Cerebellar cortex (tissue), 1 donor: ENCODE measurements at regions not wholly inside any gene's neighbourhood (a gene's known extent, or its start where the extent isn't known, plus 50 kb on each side); places are given as distances from the start of the nearest gene placed in this dataset.

ENCODE experiments used
- DNase-seq: peaks from one replicate; pipeline ENCODE4 v3.0.0-alpha.2; 2015; ENCODE audit warnings: low spot score

DNA sequence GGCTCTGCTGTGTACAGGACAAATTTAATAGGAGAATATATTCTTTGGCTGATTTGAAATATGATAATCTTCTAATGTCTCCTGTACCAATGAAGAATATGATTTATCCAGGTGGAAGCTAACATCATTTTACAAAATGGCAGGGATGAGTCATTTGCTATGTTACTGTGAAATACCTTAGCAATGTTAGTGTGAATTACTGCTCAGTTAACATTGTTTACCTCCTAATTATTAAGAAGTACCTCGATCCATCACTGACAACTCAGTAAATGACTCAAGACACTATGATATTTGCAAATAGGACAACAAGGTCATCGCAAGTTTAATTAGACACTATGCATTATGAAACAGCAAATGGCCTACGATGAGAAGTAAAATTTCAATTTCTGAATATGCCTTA, 309.1 kb upstream of the EDNRB start:
- DNase-seq, result no peak

DNA sequence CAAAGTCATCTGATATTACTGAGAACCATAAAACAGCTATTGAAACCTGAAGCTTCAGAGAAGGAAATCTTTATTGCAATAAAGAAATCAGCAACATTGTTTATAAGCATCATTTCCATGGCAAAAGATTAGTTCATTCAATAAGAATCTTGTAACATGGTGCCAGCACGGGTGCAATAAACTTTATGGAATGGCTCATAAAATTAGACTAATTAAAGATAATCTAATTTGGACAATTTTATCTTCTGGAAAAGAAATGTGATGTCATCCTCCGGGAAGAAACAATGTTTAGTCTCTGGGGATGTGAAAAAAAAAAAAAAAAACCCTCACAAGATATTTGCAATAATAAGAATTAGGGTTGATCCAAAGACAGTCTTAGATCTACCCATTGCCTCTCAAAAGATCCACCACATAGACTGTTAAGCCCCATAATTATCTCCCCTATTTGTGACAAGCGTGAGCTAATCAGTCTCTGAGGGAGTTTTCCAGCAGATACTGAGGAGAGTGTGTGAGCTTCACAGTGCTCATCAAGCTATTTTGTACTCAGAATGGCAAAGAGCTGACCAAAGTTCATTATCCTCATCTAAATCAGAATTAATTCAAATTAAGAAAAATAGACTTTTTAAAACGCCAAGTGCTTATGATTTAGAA, 297.0 kb upstream of the EDNRB start:
- DNase-seq, result no peak

DNA sequence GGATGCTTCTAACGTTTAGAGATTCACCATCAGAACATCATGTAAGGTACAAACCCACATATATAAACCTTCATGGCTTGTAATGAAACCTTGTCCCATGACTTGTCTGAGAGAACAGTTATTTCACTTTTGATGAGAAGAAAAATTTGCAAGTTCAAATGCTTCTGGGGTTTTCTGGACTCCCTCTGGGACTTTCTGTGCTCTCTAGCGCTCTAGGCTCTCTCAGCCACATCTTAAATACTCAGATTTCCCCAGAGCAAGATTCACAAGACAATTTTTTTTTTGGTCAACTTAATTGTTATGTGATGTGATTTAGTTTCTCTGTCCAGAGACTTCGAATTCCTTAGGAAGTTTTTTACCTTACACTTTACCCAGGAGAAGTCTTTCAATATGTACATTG, 282.8 kb upstream of the EDNRB start:
- DNase-seq, result no peak

DNA sequence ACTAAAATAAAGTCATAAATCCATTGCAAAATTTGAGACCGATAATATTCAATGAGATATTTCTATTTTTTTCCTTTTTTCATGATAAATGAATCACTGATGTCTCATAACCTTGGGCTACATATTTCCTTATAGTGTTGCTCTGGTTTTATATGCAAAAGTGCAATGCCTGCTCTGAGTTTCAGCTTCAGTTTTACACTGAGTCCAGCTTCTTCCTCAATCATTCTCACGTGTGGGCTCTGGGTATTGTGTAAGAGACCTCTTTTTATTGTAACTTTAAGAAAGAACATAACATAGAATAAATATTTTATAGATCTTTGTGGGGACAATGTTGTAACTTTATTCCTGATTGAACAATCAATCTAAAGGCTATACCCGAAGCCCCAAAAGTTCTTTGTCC, 280.2 kb upstream of the EDNRB start:
- DNase-seq, result no peak

DNA sequence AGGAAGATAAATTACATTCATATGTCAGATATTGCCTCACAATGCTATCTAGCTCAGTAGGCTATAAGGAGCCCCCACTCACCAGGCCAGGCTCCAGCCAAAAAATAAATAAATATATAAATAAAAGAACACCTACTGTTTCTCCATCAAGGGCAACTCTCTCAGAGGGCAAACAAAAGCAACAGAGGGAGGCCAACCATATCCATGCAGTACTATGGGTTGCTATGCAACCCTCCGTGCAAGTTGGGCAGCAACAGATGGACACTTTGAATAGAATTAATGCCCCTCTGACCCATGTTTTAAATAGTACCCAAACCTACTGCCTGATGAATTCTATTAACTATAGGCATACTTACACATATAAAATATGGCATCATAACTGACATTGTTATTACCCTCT, 279.8 kb upstream of the EDNRB start:
- DNase-seq, result no peak

DNA sequence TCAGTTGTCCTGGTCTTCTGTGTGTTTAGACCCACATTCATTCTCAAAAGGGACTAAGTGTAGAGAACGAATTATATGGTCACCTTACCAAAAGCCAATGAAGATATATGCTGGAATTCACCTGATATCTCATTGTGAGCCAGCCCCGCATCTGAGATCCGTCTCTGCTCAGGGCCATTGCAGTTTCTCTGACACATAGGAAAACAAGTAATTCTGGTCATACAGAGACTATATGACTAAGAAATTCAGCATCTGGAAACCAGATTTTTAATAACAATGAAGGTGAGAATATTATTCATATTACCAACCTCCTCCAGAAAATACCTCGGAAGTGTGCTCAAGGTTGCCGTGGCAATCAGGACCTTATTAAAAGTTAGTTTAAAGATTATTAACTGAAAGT, 278.6 kb upstream of the EDNRB start:
- no peak for DNase-seq

DNA sequence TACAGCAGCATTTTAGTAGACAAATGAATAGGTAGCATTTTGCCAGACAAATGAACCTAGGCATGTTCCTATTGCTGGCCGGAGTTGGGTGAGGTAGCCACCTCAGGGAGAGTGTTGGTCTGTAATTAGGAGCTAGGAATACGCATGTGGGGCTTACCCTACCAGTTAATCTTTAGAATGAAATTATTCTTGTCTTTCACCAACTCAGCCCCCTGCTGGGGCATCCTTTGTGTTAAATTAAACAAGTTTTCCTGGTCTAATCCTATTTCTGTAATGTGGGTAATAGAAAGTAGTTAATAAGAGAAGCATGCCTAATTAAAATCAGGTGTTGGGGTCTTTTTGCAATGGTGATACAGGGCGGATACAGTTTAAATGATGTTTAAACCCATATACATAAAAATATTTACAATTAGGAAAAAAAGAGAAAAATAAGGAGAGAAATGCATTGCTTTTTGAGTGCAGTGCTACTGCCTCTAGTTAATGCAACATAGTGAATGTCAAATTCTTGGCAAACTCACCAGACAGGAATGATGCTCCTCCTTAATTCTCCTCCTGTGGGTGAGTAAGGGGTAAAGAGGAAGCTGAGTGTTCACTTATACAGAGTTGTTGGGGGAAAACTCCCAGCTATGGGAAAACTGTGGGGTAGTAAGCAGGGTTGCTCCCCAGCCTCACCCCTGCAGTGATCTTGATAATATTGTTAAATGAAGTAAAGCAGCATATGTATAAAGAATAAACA, 276.4 kb upstream of the EDNRB start:
- no peak for DNase-seq

DNA sequence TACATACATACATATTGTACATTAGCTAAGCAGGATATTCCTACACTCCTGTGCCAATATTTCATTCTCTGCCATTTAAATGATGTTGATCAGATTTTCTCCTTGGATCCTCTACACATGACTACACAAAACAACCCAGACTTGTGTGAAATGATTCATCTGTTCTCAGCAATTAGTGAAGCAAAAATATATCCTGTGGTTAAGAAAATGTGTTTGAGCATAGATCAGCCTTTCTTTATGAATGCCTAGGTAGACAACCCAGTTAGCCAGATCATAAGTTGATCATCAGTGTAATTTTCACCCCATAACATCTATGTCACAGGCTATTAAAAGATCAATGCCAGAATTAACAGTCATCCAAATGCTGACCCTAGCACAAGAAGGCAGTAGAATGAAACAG, 275.2 kb upstream of the EDNRB start:
- no peak for DNase-seq

DNA sequence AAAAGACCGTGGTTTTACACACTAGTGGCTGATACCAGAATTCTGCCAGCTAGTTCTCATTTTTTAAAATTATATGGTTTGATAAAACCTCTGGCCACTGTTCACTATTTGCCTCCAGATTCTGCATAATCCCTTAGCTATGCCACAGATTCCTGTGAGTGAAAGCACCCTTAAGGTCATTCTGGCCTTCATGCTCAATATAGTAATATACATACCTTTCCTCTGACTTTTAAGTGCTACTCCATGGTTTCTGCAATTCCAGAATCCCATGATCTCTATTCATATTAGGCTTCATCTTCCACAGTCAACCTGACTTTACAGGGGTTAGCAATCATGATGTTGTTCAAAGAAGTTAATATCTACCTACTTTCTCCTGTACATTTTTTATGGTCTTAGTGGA, 274.1 kb upstream of the EDNRB start:
- DNase-seq, result no peak

DNA sequence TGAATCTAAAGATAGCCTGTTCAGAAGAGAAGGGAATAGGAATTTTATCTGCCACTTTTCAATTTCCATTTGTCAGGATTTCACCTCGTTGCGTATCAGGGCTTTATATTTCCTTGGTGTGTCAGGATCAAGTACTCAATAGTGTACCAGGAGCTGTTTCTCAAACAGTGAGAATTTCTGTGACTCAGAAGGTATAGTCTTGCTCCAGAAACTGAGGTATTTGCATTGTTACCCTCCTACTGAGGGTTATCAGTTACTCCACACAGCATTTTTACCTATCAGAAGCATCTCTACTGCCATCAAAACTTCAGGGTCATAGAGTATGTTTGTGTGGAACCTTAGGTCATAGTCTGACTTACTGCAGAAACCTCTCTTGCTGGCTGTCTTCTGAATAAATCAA, 271.7 kb upstream of the EDNRB start:
- no peak for DNase-seq

DNA sequence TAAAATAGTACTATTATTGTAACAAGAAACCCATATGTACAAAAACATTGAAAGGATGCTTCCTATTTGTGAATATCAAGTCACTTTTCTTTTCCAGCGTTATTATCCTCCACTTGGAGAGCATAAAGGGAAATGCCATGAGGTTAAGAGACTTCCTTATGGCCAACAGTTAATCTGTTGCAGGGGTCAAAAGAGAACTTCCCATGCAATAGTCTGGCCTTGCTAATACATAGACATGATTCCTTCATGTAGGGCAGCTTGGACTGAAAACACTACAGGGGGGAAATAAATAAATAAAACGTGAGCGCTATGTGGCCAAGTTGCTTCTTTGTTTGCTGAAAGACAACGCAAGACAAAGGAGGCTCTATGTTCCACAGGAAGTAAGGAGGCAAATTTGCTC, 269.1 kb upstream of the EDNRB start:
- no peak for DNase-seq

DNA sequence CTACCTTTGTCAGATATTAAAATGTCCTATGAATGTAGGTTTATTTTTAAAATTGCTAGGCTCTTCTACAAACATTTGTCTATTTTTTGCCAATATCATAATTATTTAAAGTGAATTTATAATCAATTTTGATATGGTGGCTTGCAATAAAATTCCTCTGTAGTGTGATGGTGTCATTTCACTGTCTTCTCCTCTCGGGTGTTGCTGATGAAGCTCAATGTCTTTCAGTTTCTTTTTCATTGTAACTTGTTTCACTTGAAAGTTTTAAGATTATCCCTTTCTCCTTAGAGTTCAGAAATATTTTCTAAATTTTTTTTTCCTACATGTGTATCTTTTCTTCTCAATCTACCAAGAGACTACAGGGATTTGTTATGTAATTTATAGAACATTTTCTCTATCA, 267.1 kb upstream of the EDNRB start:
- DNase-seq, result no peak

DNA sequence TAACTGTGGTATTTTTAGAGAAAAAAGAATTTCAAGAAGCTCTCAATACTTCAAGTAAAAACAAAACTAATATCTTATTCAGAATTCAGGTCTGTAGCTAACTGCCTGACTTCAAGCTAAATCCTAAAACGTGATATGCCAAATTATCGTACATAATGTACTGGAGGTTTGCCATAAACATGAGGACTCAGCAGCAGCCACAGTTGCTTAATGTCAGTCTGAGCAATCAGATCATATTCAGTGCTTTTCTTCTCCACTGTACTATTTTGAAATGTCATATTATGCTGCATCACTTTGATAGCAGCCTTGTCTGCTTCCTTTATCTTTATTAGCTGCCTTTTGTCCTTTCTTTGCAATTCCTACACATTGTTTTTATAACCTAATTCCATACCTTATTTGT, 265.1 kb upstream of the EDNRB start:
- no peak for DNase-seq

DNA sequence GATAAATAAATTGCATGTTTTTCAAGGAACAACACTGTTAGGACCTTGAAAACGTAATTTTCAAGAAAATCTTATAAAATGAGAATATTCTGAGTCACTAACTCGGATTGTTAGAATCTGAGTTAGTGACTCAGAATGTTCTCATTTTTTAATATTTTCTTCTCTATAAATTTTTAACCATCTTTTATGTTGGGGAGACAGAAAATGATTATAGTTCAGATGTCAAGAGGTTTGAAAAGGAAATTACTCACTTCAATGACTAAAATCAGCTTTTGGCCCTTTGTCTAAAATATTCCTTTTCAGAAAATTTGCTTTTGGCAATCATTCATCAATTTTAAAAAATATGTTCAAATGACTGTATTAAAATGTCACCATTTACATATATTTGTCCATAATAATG, 264.2 kb upstream of the EDNRB start:
- DNase-seq, result no peak

DNA sequence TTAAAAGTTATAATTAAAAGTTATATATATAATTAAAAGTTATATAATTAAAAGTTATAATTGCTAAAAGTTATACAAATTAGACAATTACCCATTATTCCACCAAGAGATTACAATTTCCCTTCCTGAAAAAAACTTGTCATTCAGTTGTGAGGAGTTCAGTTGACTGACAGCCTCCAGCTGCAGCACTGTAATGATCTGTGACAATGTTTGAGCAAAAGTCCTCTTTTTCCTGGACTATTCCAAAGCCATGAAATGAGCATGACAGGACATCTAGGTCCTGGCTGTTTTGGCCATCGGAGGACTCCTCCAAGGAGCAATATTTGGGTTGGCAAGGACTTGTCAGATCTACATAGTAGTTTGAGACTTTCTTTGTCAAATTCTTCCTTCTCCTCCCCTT, 258.7 kb upstream of the EDNRB start:
- DNase-seq, result no peak

DNA sequence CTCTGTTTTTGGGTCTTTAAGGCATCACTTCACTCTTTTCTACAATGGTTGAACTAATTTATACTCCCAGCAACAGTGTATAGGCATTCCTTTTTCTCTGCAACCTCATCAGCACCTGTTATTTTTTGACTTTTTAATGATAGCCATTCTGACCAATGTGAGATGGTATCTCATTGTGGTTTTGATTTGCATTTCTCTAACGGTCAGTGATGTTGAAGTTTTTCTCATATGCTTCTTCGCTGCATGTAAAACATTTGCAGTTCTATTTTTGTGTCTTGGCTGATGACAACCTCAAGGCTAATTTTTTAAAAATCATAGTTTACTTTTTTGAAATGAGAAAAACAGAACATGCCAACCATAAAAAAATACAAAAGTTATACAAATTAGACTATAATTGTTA, 258.2 kb upstream of the EDNRB start:
- DNase-seq, result no peak

DNA sequence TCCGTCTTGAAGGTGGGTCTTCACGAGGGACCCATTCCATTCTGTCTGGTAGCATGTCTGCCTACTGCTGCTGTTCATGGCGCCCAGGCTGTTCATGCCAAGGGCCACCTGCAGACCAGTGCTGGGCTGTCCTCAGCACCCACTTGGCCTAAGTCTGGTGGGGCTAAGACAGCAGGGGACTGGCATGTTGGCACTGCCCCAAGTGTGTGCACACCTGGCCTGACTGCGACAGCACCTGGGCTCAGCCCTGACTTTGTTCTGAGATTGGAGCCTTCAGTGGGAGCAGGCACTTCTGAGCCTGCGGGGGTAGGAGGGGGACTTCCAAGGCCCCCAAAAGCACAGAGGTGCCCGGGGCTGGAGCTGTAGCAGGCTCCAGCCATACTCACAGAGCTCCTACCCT, 250.8 kb upstream of the EDNRB start:
- DNase-seq, result no peak

DNA sequence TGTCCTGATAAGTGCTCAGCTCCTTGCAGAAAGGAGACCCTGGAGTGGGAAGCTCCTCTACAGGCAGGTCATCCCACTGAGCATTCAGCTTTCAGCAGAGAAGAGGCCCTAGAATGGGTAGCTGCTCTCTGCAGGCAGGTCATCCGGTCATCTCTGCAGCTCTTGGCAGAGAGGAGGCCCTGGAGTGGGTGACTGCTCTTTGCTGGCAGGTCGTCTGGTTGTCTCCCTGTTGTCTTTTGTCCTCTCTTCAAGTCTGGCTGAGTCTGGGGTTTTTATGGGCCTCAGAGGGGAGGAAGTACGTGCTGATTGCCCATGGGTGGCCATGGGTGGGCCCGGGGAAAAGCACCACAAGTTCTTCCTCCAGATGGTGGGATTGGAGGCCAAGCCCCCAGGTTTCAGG, 250.3 kb upstream of the EDNRB start:
- DNase-seq, result no peak

DNA sequence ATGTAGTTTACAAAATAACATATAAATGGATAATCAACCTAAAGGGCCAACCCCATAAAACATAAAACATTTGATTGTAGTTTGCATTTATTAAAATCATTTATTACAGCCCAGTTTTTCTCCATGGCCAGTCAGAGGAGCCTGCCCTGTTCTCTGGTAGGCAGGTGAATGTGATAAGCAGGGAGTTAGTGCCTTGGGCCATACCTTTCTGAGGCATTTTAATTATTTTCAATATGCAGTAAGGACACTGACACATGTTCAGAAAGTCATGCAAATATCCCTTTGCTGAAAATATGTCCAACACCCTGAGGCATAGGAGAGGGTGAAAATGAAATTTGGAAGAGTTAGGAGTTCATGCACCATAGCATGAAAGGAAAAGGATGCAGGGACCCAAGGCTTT, 242.6 kb upstream of the EDNRB start:
- DNase-seq, result no peak

DNA sequence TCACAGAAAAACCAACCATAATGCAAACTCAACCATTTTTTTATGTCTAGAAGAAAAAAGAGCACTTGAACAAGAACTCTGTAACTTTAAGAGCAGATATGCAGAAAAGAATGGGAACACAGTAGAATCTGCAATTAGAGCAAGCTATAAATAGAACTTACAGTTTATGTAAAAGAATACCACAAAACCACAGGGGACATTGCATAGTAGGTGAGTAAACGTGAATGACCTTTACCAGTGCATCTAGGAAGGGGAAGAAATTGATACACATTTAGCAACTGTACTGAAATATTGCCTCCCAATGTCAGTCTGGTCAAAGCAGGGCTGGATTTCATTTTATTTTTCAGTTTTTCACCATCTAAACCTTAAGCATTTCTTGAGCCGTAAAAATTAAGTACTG, 242.2 kb upstream of the EDNRB start:
- DNase-seq, result no peak

DNA sequence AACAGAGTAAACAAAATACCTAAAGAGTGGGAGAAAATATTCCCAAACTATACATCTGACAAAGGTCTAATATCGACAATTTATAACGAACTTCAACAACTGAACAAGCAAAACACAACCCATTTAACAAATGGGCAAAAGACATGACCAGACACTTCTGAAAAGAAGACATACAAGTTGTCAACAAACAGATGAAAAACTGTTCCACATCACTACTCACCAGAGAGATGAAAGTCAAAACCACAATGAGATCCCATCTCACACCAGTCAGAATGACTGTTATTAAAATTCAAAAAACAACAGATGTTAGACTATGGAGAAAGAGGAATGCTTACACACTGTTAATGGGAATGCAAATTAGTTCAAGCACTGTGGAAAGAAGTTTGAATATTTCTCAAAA, 233.8 kb upstream of the EDNRB start:
- DNase-seq, result no peak

DNA sequence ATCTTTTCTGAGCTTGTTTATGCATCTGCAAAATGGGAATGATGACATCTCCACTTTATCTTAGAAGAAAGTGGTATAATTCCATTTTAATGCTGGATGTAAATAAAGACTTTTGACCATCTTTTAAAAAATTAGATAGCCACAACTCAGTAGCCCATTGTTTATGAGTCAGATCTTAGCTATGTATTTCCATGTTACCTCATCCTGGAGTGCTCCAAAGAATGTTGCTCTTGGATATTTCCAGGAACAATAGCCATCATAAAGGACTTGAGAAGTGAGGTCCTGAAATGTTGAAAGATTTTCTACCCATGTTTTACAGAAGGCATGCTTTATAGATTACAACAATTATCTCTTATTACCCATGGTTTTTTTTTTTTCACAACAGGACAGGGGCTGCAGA, 229.3 kb upstream of the EDNRB start:
- DNase-seq, result no peak

DNA sequence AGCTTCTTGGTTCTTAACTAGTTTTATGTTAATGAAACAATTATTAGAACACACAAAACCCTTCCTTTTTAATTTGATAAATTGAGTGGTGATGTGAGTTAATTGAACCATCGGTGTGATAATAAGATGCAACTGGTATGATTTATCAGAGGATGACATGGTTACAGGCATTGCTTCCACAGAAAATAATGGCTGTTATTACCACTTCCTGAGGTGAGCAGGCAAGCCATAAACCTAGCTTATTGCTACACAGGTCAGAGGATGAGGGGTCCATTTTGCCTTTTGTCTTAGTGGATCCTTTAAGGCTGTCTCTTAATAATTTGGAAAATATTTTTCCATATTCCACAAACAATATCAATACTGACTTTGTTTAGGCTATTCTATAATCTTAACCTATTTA, 226.6 kb upstream of the EDNRB start:
- no peak for DNase-seq

DNA sequence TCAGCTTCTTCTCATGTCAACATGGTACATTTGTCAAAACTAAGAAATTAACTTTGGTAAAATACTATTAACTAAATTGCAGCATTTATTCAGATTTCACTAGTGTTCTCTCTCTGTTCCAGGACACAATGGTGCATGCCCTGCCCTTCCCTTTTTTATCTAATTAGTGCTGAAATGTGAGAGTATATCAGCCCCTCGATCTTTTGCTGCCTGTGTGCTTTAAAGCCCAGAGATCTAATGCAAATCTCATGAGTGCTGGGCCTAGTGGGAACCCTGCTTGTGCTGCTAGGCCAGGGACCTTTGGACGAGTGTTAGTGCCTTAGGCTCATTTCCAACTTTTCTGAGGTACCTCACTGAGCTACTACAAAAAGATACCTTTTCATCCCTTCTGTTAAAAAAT, 221.1 kb upstream of the EDNRB start:
- no peak for DNase-seq
